Subcutaneous abdominal adipose tissue (tissue), 5 donors: ENCODE measurements at regions not wholly inside any gene's neighbourhood (a gene's known extent, or its start where the extent isn't known, plus 50 kb on each side); places are given as distances from the start of the nearest gene placed in this dataset.

ENCODE experiments used
- H3K27ac ChIP-seq: one replicate; pipeline ENCODE4 v1.7.0; 2013; ENCODE audit warnings: low read depth, mild to moderate bottlenecking, inconsistent platforms, low read length, moderate library complexity
- H3K27me3 ChIP-seq, 5 donors: one replicate each; pipeline ENCODE4 v1.7.0; 2013; ENCODE audit warnings: low read length in 5 of 5, inconsistent platforms in 1 of 5; ENCODE audit not compliant: control insufficient read depth in 5 of 5, insufficient read depth in 4 of 5
- H3K36me3 ChIP-seq, 5 donors: one replicate each; pipeline ENCODE4 v1.7.0; 2013; ENCODE audit warnings: low read length in 5 of 5; ENCODE audit not compliant: control insufficient read depth in 5 of 5, insufficient read depth in 5 of 5
- H3K4me1 ChIP-seq, 5 donors: one replicate each; pipeline ENCODE4 v1.7.0; 2013; ENCODE audit warnings: low read length in 5 of 5, mild to moderate bottlenecking in 3 of 5, moderate library complexity in 1 of 5; ENCODE audit not compliant: control insufficient read depth in 5 of 5, insufficient read depth in 5 of 5
- H3K4me3 ChIP-seq, 5 donors: one replicate each; pipeline ENCODE4 v1.7.0; 2013; ENCODE audit warnings: low read length in 5 of 5, low read depth in 1 of 5
- H3K9ac ChIP-seq, 5 donors: one replicate each; pipeline ENCODE4 v1.7.0; 2013; ENCODE audit warnings: low read length in 5 of 5, mild to moderate bottlenecking in 4 of 5, moderate library complexity in 3 of 5
- H3K9me3 ChIP-seq, 5 donors: one replicate each; pipeline ENCODE4 v1.7.0; 2013; ENCODE audit warnings: low read length in 5 of 5; ENCODE audit not compliant: control insufficient read depth in 5 of 5
- donor health status: healthy.
- donor health status: healthy.
- donor health status: healthy.
- donor health status: healthy.
- donor health status: healthy.

DNA sequence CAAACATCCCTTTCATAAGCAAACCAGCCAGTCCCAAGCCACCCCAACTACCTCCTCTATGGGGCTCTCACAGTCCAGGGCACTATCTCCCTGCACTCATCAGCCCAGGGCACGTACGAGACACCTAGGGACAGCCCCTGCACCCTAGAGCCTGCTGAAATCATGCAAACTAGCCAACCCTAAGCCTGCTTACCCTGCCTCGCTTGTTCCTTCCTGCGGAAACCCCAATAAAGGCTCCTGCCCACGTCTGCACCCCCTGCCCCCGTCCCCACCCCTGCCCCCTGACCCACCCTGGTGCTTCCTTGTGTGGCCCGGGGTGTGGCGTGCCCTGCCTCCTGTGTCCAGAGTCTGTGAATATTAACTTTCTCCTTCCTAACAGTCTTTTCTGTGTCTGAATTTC is 135.9 kb downstream of the GADD45G start:
- Histone ChIP-seq H3K4me3 (no peak overlapping the region), H3K4me1 (peaks cover 0 to 19% (median 8%) of the 10 kb centered on the region in 5 donors), H3K9ac (no peak overlapping the region), H3K9me3 (peaks cover 0 to 6% (median 4%) of the 10 kb centered on the region in 5 donors), H3K27ac (no peak overlapping the region), H3K36me3 (no peaks in the 10 kb centered on the region), H3K27me3 (no peaks in the 10 kb centered on the region)

- peaks cover 6 to 27% (median 22%) of the 10 kb centered on the region in 5 donors for H3K4me1 ChIP-seq
- no peaks in the 10 kb centered on the region for H3K27me3 ChIP-seq
- H3K27ac ChIP-seq = no peak overlapping the region
- H3K9me3 ChIP-seq = peaks cover 0 to 6% (median 4%) of the 10 kb centered on the region in 5 donors
- no peak overlapping the region for H3K9ac ChIP-seq
- no peaks in the 10 kb centered on the region for H3K36me3 ChIP-seq
- no peak overlapping the region for H3K4me3 ChIP-seq
These were observed 137.8 kb downstream of the GADD45G start for GRCh38 chr9:89742660-89743059.

GRCh38 chr9:89743216-89743572 is 138.4 kb downstream of the GADD45G start:
- Histone ChIP-seq H3K9ac (no peak overlapping the region), H3K27ac (no peak overlapping the region), H3K36me3 (no peaks in the 10 kb centered on the region), H3K4me3 (no peak overlapping the region), H3K27me3 (no peaks in the 10 kb centered on the region), H3K9me3 (peaks cover 0 to 6% (median 4%) of the 10 kb centered on the region in 5 donors), H3K4me1 (peaks cover 6 to 28% (median 23%) of the 10 kb centered on the region in 5 donors)

DNA sequence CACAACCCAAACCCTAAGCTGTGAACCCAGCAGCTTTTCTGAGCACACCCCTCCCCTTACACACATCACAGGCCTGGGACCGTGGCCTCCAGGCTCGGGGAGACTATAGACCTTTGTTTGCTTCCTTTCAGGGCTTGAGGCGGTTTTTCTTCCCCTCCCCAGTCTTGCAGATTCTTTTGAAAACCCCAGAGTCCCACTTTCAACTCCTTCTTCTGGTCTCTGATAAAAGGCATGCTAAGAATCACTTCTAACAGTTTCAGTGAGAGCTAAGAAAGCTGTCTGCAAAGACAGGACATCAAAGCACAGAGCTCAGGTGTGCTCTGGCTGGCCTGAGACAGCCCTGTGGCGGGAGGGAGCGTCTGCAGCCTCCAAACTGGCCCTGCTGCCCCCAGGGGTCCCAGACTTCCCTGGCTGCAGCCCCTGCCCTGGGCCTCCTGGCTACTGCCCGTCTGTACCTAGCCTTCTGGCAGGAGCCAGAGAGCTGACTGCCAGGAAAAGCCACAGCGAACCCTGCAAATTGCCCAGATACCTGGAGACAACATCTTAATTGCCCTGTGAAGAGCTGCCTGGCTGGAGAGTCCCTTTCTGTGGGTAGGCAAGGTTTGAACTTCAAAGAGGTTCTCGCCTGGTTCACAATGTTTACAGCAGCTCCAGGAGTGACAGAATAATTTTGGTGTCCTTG is 138.9 kb downstream of the GADD45G start:
- no peak overlapping the region for H3K27ac ChIP-seq
- no peak overlapping the region for H3K9ac ChIP-seq
- H3K27me3 ChIP-seq = no peaks in the 10 kb centered on the region
- H3K4me1 ChIP-seq = peaks cover 6 to 31% (median 25%) of the 10 kb centered on the region in 5 donors
- no peaks in the 10 kb centered on the region for H3K36me3 ChIP-seq
- H3K4me3 ChIP-seq = no peak overlapping the region
- H3K9me3 ChIP-seq = peaks cover 0 to 6% (median 4%) of the 10 kb centered on the region in 5 donors

DNA sequence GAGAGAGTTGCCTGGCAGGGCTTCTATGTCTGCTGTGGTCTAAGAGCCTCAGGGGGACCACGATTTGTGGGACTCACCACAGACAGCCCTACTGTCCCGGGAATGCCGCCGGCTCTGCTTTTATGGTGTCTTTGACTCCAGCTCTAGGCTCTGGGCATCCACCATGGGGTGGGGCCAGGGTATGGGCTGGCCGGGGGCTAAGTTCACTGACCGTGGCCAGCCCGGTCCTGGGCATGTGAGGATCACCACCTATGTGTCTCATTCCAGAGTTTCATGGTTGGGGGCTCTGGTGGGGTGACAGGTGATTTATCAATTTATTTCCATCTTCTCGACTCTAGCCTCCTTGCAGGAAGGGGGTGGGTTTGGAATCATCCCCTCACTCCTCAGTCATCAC is 139.4 kb downstream of the GADD45G start:
- no peak overlapping the region for H3K9ac ChIP-seq
- no peak overlapping the region for H3K27ac ChIP-seq
- peaks cover 0 to 6% (median 4%) of the 10 kb centered on the region in 5 donors for H3K9me3 ChIP-seq
- no peaks in the 10 kb centered on the region for H3K36me3 ChIP-seq
- H3K4me1 ChIP-seq = peaks cover 7 to 35% (median 29%) of the 10 kb centered on the region in 5 donors
- no peaks in the 10 kb centered on the region for H3K27me3 ChIP-seq
- H3K4me3 ChIP-seq = no peak overlapping the region

GRCh38 chr9:89744730-89745129 is 139.9 kb downstream of the GADD45G start:
- Histone ChIP-seq H3K9me3 (peaks cover 0 to 6% (median 4%) of the 10 kb centered on the region in 5 donors), H3K4me1 (peaks cover 7 to 35% (median 29%) of the 10 kb centered on the region in 5 donors), H3K27ac (no peak overlapping the region), H3K27me3 (no peaks in the 10 kb centered on the region), H3K4me3 (peak overlapping the region in 1 of 5 donors; percentile 10), H3K36me3 (no peaks in the 10 kb centered on the region), H3K9ac (no peak overlapping the region)

- Histone ChIP-seq H3K27ac (no peak overlapping the region), H3K9ac (no peak overlapping the region), H3K27me3 (no peaks in the 10 kb centered on the region), H3K4me3 (no peak overlapping the region), H3K4me1 (peaks cover 12 to 41% (median 40%) of the 10 kb centered on the region in 5 donors), H3K9me3 (peaks cover 0 to 6% (median 4%) of the 10 kb centered on the region in 5 donors), H3K36me3 (no peaks in the 10 kb centered on the region)
These were observed 141.0 kb downstream of the GADD45G start for GRCh38 chr9:89745601-89746376.

GRCh38 chr9:89746385-89747116 is 141.7 kb downstream of the GADD45G start:
- Histone ChIP-seq H3K27ac (no peak overlapping the region), H3K9ac (no peak overlapping the region), H3K27me3 (no peaks in the 10 kb centered on the region), H3K9me3 (peaks cover 0 to 6% (median 4%) of the 10 kb centered on the region in 5 donors), H3K36me3 (no peaks in the 10 kb centered on the region), H3K4me1 (peaks cover 13 to 45% (median 41%) of the 10 kb centered on the region in 5 donors), H3K4me3 (no peak overlapping the region)

DNA sequence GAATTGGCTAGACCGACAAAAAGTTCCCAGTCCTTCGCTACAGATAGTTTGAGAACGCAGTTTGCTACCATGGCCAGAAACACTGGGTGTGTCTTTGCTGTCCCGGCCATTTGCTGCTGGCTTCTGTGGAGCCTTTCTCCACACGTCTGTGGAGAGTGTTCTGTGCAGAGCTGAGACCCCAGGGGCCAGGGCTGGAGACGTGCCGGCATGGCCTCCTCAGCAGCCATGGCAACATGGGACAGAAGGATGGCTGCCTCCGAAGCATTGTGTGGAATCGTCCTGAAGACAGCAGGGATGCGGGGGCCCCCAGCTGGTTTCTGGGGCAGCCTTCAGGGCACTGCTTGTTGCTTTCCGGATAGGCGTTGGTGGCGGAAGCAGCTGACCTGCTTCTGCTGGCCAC is 142.8 kb downstream of the GADD45G start:
- Histone ChIP-seq H3K27ac (no peak overlapping the region), H3K4me3 (no peak overlapping the region), H3K9ac (no peak overlapping the region), H3K9me3 (peaks cover 0 to 6% (median 4%) of the 10 kb centered on the region in 5 donors), H3K27me3 (no peaks in the 10 kb centered on the region), H3K4me1 (peaks cover 13 to 45% (median 41%) of the 10 kb centered on the region in 5 donors), H3K36me3 (no peaks in the 10 kb centered on the region)
